Thymus (tissue), 11 donors: ENCODE measurements at regions not wholly inside any gene's neighbourhood (a gene's known extent, or its start where the extent isn't known, plus 50 kb on each side); places are given as distances from the start of the nearest gene placed in this dataset.

Source experiments
- DNase-seq, 9 donors: peaks; one replicate each; pipeline ENCODE4 v3.0.0-alpha.2; 2013; ENCODE audit warnings: low spot score in 9 of 9, low read depth in 6 of 9, missing footprints in 1 of 9
- H3K27ac ChIP-seq, 2 donors: one replicate each; pipeline ENCODE4 v1.5.1; 2013; ENCODE audit warnings: control low read depth in 1 of 2, low read depth in 1 of 2, low read length in 1 of 2, mild to moderate bottlenecking in 1 of 2, moderate library complexity in 1 of 2
- H3K27me3 ChIP-seq, 2 donors: one replicate each; pipeline ENCODE4 v1.5.1; 2013; ENCODE audit warnings: low read length in 1 of 2; ENCODE audit not compliant: control insufficient read depth in 2 of 2, insufficient read depth in 1 of 2
- H3K36me3 ChIP-seq, 2 donors: one replicate each; pipeline ENCODE4 v1.5.1; 2013; ENCODE audit warnings: low read length in 1 of 2, mild to moderate bottlenecking in 1 of 2, moderate library complexity in 1 of 2; ENCODE audit not compliant: control insufficient read depth in 2 of 2, insufficient read depth in 2 of 2
- H3K4me1 ChIP-seq, 2 donors: one replicate each; pipeline ENCODE4 v1.5.1; 2013; ENCODE audit warnings: low read length in 2 of 2; ENCODE audit not compliant: control insufficient read depth in 2 of 2, insufficient read depth in 2 of 2
- H3K4me3 ChIP-seq, 2 donors: one replicate each; pipeline ENCODE4 v1.5.1; 2013; ENCODE audit warnings: low read length in 2 of 2, control low read depth in 1 of 2, mild to moderate bottlenecking in 1 of 2
- H3K9me3 ChIP-seq, 2 donors: one replicate each; pipeline ENCODE4 v1.5.1; 2013; ENCODE audit warnings: low read length in 1 of 2, mild to moderate bottlenecking in 1 of 2; ENCODE audit not compliant: control insufficient read depth in 2 of 2, insufficient read depth in 1 of 2
- WGBS: extraction: QIAGEN DNeasy Blood & Tissue Kit; methylation state at CpG from one replicate; pipeline ENCODE4 v1.1.7; 2013; 5-methylcytosine and 5-hydroxymethylcytosine counted together
- donor health status: healthy.

GRCh38 chr15:31806106-31806505, 224.2 kb upstream of the CHRNA7 start:
- Histone ChIP-seq H3K36me3 (no peaks in the 10 kb centered on the region), H3K27me3 (no peaks in the 10 kb centered on the region), H3K27ac (no peak overlapping the region), H3K4me3 (no peak overlapping the region), H3K9me3 (no peaks in the 10 kb centered on the region), H3K4me1 (no peaks in the 10 kb centered on the region)
- no peak for DNase-seq

- H3K4me3 ChIP-seq: no peak overlapping the region
- H3K4me1 ChIP-seq: no peaks in the 10 kb centered on the region
- WGBS: 98% methylated on average over 10 of the region's 10 CpGs
- H3K9me3 ChIP-seq: no peaks in the 10 kb centered on the region
- DNase-seq: no peak
- H3K36me3 ChIP-seq: no peaks in the 10 kb centered on the region
- no peaks in the 10 kb centered on the region for H3K27me3 ChIP-seq
- no peak overlapping the region for H3K27ac ChIP-seq
Measured at GRCh38 chr15:31811641-31812040, 218.7 kb upstream of the CHRNA7 start.

- Histone ChIP-seq H3K9me3 (no peaks in the 10 kb centered on the region), H3K27ac (no peak overlapping the region), H3K4me1 (no peaks in the 10 kb centered on the region), H3K27me3 (no peaks in the 10 kb centered on the region), H3K36me3 (no peaks in the 10 kb centered on the region), H3K4me3 (no peak overlapping the region)
- 87% methylated on average over 5 of the region's 5 CpGs for WGBS
- no peak for DNase-seq
Measured at GRCh38 chr15:31814082-31814481, 216.2 kb upstream of the CHRNA7 start.

GRCh38 chr15:31815411-31816155, 214.7 kb upstream of the CHRNA7 start:
- H3K36me3 ChIP-seq: no peaks in the 10 kb centered on the region
- H3K9me3 ChIP-seq: no peaks in the 10 kb centered on the region
- no peaks in the 10 kb centered on the region for H3K4me1 ChIP-seq
- no peaks in the 10 kb centered on the region for H3K27me3 ChIP-seq
- no peak overlapping the region for H3K27ac ChIP-seq
- WGBS: 91% methylated on average over 15 of the region's 15 CpGs
- DNase-seq: no peak
- H3K4me3 ChIP-seq: no peak overlapping the region

GRCh38 chr15:31822463-31822862, 207.9 kb upstream of the CHRNA7 start:
- Histone ChIP-seq H3K36me3 (no peaks in the 10 kb centered on the region), H3K9me3 (no peaks in the 10 kb centered on the region), H3K4me1 (no peaks in the 10 kb centered on the region), H3K27ac (no peak overlapping the region), H3K4me3 (no peak overlapping the region), H3K27me3 (no peaks in the 10 kb centered on the region)
- WGBS: over 99% methylated on average over 2 of the region's 2 CpGs
- no peak for DNase-seq

- WGBS: 79% methylated on average over 5 of the region's 5 CpGs
- H3K27ac ChIP-seq: no peak overlapping the region
Measured at GRCh38 chr15:31824024-31824423, 206.3 kb upstream of the CHRNA7 start.

GRCh38 chr15:31828594-31828993, 201.7 kb upstream of the CHRNA7 start:
- no peak for DNase-seq
- H3K36me3 ChIP-seq: no peaks in the 10 kb centered on the region
- H3K4me3 ChIP-seq: no peak overlapping the region
- H3K27me3 ChIP-seq: no peaks in the 10 kb centered on the region
- no peaks in the 10 kb centered on the region for H3K4me1 ChIP-seq
- 94% methylated on average over 3 of the region's 3 CpGs for WGBS
- H3K27ac ChIP-seq: no peak overlapping the region
- H3K9me3 ChIP-seq: no peaks in the 10 kb centered on the region

More at GRCh38 chr15:31824024-31824423, 206.3 kb upstream of the CHRNA7 start:
- Histone ChIP-seq H3K4me1 (no peaks in the 10 kb centered on the region), H3K9me3 (no peaks in the 10 kb centered on the region), H3K4me3 (no peak overlapping the region), H3K27me3 (no peaks in the 10 kb centered on the region), H3K36me3 (no peaks in the 10 kb centered on the region)
- DNase-seq: no peak

- Histone ChIP-seq H3K27me3 (no peaks in the 10 kb centered on the region), H3K27ac (no peak overlapping the region), H3K4me3 (no peak overlapping the region), H3K36me3 (no peaks in the 10 kb centered on the region), H3K9me3 (no peaks in the 10 kb centered on the region), H3K4me1 (no peaks in the 10 kb centered on the region)
- DNase-seq: no peak
- WGBS: 94% methylated on average over 1 of the region's 1 CpG
Measured at GRCh38 chr15:31830591-31830990, 199.7 kb upstream of the CHRNA7 start.

GRCh38 chr15:31831596-31831995, 198.7 kb upstream of the CHRNA7 start:
- WGBS: 92% methylated on average over 10 of the region's 10 CpGs
- Histone ChIP-seq H3K36me3 (no peaks in the 10 kb centered on the region), H3K27ac (no peak overlapping the region), H3K4me1 (no peaks in the 10 kb centered on the region), H3K9me3 (no peaks in the 10 kb centered on the region), H3K4me3 (no peak overlapping the region), H3K27me3 (no peaks in the 10 kb centered on the region)
- no peak for DNase-seq
